ENCODE measurements at regions not wholly inside any gene's neighbourhood (a gene's known extent, or its start where the extent isn't known, plus 50 kb on each side); places are given as distances from the start of the nearest gene placed in this dataset.

- FAIRE-seq (no peak), DNase-seq (ENCODE audit: low spot score) (no peak)
Measured at GRCh38 chr3:68315546-68315945, 616.8 kb downstream of the TAFA4 start.

- FAIRE-seq (no peak), DNase-seq (ENCODE audit: low spot score) (peak; percentile 36)
Measured at GRCh38 chr3:68306571-68306970, 625.8 kb downstream of the TAFA4 start.

- no peak for DNase-seq (ENCODE audit: low spot score)
Measured at GRCh38 chr3:68295457-68295856, 636.9 kb downstream of the TAFA4 start.

GRCh38 chr3:68290333-68290732 lies 635.9 kb upstream of the SUCLG2 start:
- FAIRE-seq (no peak), DNase-seq (ENCODE audit: low spot score) (no peak)

More at GRCh38 chr3:68295457-68295856, 636.9 kb downstream of the TAFA4 start:
- FAIRE-seq: no peak

GRCh38 chr3:68288085-68288484 lies 633.7 kb upstream of the SUCLG2 start:
- DNase-seq (ENCODE audit: low spot score): no peak
- FAIRE-seq: no peak

- FAIRE-seq: no peak
- no peak for DNase-seq (ENCODE audit: low spot score)
Measured at GRCh38 chr3:68287101-68287500, 632.7 kb upstream of the SUCLG2 start.

- no peak for FAIRE-seq
- no peak for DNase-seq (ENCODE audit: low spot score)
Measured at GRCh38 chr3:68274286-68274685, 619.9 kb upstream of the SUCLG2 start.

GRCh38 chr3:68271145-68271544 lies 616.7 kb upstream of the SUCLG2 start:
- DNase-seq (ENCODE audit: low spot score) (no peak), FAIRE-seq (no peak)

- DNase-seq (ENCODE audit: low spot score) (peak; percentile 12), FAIRE-seq (no peak)
Measured at GRCh38 chr3:68256635-68257223, 602.3 kb upstream of the SUCLG2 start.

GRCh38 chr3:68249265-68249664 lies 594.9 kb upstream of the SUCLG2 start:
- DNase-seq (ENCODE audit: low spot score) (no peak), FAIRE-seq (no peak)

GRCh38 chr3:68242606-68243005 lies 588.2 kb upstream of the SUCLG2 start:
- FAIRE-seq (no peak), DNase-seq (ENCODE audit: low spot score) (no peak)

GRCh38 chr3:68239542-68239941 lies 585.1 kb upstream of the SUCLG2 start:
- DNase-seq (ENCODE audit: low spot score): no peak
- FAIRE-seq: no peak

- FAIRE-seq (no peak), DNase-seq (ENCODE audit: low spot score) (no peak)
Measured at GRCh38 chr3:68234076-68234780, 579.8 kb upstream of the SUCLG2 start.

- DNase-seq (ENCODE audit: low spot score): no peak
- no peak for FAIRE-seq
Measured at GRCh38 chr3:68228856-68229255, 574.4 kb upstream of the SUCLG2 start.

- FAIRE-seq (no peak), DNase-seq (ENCODE audit: low spot score) (no peak)
Measured at GRCh38 chr3:68220832-68221231, 566.4 kb upstream of the SUCLG2 start.

GRCh38 chr3:68211637-68212036 lies 557.2 kb upstream of the SUCLG2 start:
- DNase-seq (ENCODE audit: low spot score) (no peak), FAIRE-seq (no peak)

GRCh38 chr3:68210635-68211034 lies 556.2 kb upstream of the SUCLG2 start:
- FAIRE-seq (no peak), DNase-seq (ENCODE audit: low spot score) (no peak)

GRCh38 chr3:68207327-68207726 lies 552.9 kb upstream of the SUCLG2 start:
- FAIRE-seq (no peak), DNase-seq (ENCODE audit: low spot score) (no peak)

- FAIRE-seq (no peak), DNase-seq (ENCODE audit: low spot score) (no peak)
Measured at GRCh38 chr3:68206524-68207117, 552.2 kb upstream of the SUCLG2 start.

GRCh38 chr3:68186733-68187132 lies 532.3 kb upstream of the SUCLG2 start:
- FAIRE-seq (no peak), DNase-seq (ENCODE audit: low spot score) (no peak)

GRCh38 chr3:68176600-68176999 lies 522.2 kb upstream of the SUCLG2 start:
- no peak for FAIRE-seq
- no peak for DNase-seq (ENCODE audit: low spot score)

GRCh38 chr3:68173012-68173634 lies 518.7 kb upstream of the SUCLG2 start:
- FAIRE-seq: no peak
- no peak for DNase-seq (ENCODE audit: low spot score)
